Naive B cell (primary cell): ENCODE measurements at regions not wholly inside any gene's neighbourhood (a gene's known extent, or its start where the extent isn't known, plus 50 kb on each side); places are given as distances from the start of the nearest gene placed in this dataset.
"Not testable (repeated sequence)": the region's sequence is repeated elsewhere in the genome, so short reads cannot be mapped to it uniquely, and the experiment has no call there.

Source experiments
- ATAC-seq, 2 donors: fragments of 150-1000 bp; cut with Tn5 transposase; 2 replicates each; pipeline ENCODE4 v1.10.0; 2021; ENCODE audit warnings: low read depth in 2 of 2, mild to moderate bottlenecking in 2 of 2, moderate library complexity in 2 of 2
- DNase-seq: peaks from one replicate; pipeline ENCODE4 v3.0.0; 2022
- H3K27ac Mint-ChIP-seq, 6 donors: one replicate each; pipeline ENCODE4 v1.8.0; 2020 to 2022; ENCODE audit warnings: mild to moderate bottlenecking in 6 of 6, mixed read lengths in 6 of 6, moderate library complexity in 5 of 6, inconsistent platforms in 2 of 6
- H3K27me3 Mint-ChIP-seq, 3 donors: one replicate each; pipeline ENCODE4 v1.8.0; 2021 to 2022; ENCODE audit warnings: mixed read lengths in 3 of 3, mild to moderate bottlenecking in 1 of 3
- H3K36me3 Mint-ChIP-seq, 2 donors: one replicate each; pipeline ENCODE4 v1.8.0; 2020 to 2022; ENCODE audit warnings: mixed read lengths in 2 of 2, inconsistent platforms in 1 of 2, mild to moderate bottlenecking in 1 of 2
- H3K4me1 Mint-ChIP-seq, 3 donors: one replicate each; pipeline ENCODE4 v1.8.0; 2020 to 2022; ENCODE audit warnings: mixed read lengths in 3 of 3, inconsistent platforms in 1 of 3, mild to moderate bottlenecking in 1 of 3, moderate library complexity in 1 of 3
- H3K4me3 Mint-ChIP-seq, 8 donors: one replicate each; pipeline ENCODE4 v1.8.0; 2020 to 2022; ENCODE audit warnings: mild to moderate bottlenecking in 8 of 8, mixed read lengths in 8 of 8, moderate library complexity in 8 of 8, inconsistent platforms in 2 of 8
- H3K9me3 Mint-ChIP-seq, 7 donors: one replicate each; pipeline ENCODE4 v1.8.0; 2020 to 2022; ENCODE audit warnings: mixed read lengths in 7 of 7, mild to moderate bottlenecking in 5 of 7, inconsistent platforms in 2 of 7, moderate library complexity in 1 of 7

GRCh38 chr6:141758430-141758829, 374.3 kb upstream of the GJE1 start:
- DNase-seq, result no peak
- Mint-ChIP-seq H3K27me3 (no peaks in the 10 kb centered on the region), H3K4me1 (no peaks in the 10 kb centered on the region), H3K9me3 (peaks cover 0 to 6% (median 4%) of the 10 kb centered on the region in 7 donors), H3K36me3 (no peaks in the 10 kb centered on the region), H3K27ac (no peak overlapping the region), H3K4me3 (no peak overlapping the region)
- ATAC-seq, result no peak

DNA sequence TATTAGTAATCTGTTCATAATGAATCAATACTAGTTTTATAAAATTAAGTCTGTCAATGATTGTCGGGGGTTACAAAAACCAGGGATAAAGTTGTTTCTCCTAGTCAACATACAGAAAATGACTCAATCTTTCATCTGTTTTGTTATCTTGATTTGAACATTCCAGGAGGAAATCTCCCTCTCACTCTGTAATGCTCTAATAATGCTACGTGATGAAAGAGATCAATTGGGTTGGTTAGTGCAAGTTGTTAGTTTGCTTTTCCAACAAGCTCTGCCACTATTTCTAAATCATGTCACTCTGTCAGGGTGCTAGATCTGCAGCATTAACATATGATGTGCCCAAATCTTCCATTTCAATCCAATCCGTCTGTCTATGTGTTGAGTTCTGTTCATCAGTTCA, 379.5 kb upstream of the GJE1 start:
- DNase-seq, result no peak
- no peaks in the 10 kb centered on the region for H3K36me3 Mint-ChIP-seq
- H3K27ac Mint-ChIP-seq, result no peak overlapping the region

DNA sequence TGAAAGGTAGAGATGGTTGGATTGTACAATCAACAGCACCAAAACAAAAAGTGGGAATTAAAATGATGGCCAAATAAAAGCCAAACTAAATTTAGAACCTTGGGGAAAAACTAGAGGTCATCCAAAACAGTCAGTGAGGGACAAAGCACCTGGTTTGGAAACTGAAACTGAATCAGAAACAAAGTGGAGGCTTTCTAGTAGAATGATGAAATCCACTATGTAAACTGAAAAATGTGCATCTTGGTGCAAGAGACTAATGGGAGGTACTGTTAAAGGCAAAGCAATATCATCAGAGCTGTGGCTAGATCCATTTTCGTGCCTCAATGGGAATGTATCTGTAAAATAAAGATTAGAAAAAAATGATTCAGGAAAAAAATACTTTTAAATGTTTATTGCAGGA, 380.0 kb upstream of the GJE1 start:
- H3K27me3 Mint-ChIP-seq, result no peaks in the 10 kb centered on the region
- ATAC-seq (no peak), DNase-seq (no peak)
- H3K27ac Mint-ChIP-seq, result no peak overlapping the region
- H3K9me3 Mint-ChIP-seq, result peaks cover 0 to 4% (median 0%) of the 10 kb centered on the region in 7 donors
- H3K4me1 Mint-ChIP-seq, result no peaks in the 10 kb centered on the region
- H3K36me3 Mint-ChIP-seq, result no peaks in the 10 kb centered on the region
- no peak overlapping the region for H3K4me3 Mint-ChIP-seq

More for the DNA sequence above, 379.5 kb upstream of the GJE1 start:
- H3K4me1 Mint-ChIP-seq, result no peaks in the 10 kb centered on the region
- H3K4me3 Mint-ChIP-seq, result no peak overlapping the region
- peaks cover 0 to 4% (median 0%) of the 10 kb centered on the region in 7 donors for H3K9me3 Mint-ChIP-seq
- no peak for ATAC-seq
- H3K27me3 Mint-ChIP-seq, result no peaks in the 10 kb centered on the region

- H3K27ac Mint-ChIP-seq, ATAC-seq, H3K27me3 Mint-ChIP-seq, H3K36me3 Mint-ChIP-seq, DNase-seq, H3K4me1 Mint-ChIP-seq, H3K4me3 Mint-ChIP-seq, H3K9me3 Mint-ChIP-seq: not testable (repeated sequence)
These were observed 386.4 kb upstream of the GJE1 start for GRCh38 chr6:141746324-141746723.

DNA sequence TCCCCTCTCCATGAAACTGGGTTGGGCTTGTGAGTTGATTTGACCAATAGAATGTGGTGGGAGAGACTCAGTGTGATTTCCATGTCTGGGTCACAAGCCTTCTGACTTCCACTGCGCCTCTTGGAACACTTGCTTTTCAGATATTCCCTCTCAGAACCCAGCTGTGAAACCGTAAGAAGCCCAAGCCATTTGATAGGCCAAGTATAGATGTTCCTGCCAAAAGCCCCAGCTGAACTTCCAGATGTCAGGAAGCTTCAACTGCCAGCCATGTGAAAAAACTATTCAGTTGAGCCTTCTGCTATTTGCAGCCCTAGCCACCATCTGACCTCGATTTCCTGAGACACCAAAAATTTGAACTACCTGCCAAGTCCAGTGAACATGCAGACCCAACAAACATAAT, 387.8 kb upstream of the GJE1 start:
- no peaks in the 10 kb centered on the region for H3K27me3 Mint-ChIP-seq
- no peak overlapping the region for H3K4me3 Mint-ChIP-seq
- ATAC-seq (no peak), DNase-seq (no peak)
- H3K27ac Mint-ChIP-seq, result no peak overlapping the region
- H3K4me1 Mint-ChIP-seq, result no peaks in the 10 kb centered on the region
- H3K36me3 Mint-ChIP-seq, result no peaks in the 10 kb centered on the region
- H3K9me3 Mint-ChIP-seq, result peaks cover 0 to 6% (median 3%) of the 10 kb centered on the region in 7 donors

DNA sequence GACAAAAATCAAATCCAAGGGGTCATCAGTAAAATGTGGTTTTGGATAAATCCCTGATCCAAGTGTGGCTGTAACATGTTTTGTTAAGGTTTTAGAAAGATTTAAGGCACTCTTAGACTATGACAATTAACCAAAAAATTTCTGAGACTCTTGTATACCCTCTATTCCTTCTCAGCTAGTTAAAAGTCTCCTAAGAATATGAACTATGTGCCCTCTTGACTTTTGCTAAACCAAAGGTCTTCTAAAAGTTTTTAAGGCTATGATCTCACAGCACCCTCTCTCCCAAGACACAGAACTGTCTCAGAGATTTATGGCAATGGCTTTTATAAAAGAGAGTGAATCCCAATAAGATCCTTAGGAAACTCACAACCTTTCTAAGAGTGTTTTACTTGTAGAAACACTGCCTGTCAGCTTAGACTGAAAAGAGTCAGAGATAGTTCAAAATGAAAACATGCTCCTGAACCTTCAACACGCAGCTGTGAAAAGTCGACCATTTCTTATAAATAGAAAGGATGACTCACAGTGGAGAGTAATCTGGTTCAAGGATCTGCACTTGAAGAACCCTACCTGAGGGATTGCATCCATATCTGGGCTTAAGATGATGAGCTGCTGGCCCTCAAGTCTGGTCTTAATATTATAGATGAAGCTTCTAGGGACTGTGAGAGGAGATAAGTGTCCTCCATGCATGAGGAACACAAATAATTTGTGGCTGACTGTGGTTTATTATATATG, 388.4 kb upstream of the GJE1 start:
- H3K4me1 Mint-ChIP-seq, result no peaks in the 10 kb centered on the region
- H3K27me3 Mint-ChIP-seq, result no peaks in the 10 kb centered on the region
- no peak overlapping the region for H3K4me3 Mint-ChIP-seq
- ATAC-seq (no peak), DNase-seq (no peak)
- no peak overlapping the region for H3K27ac Mint-ChIP-seq
- H3K36me3 Mint-ChIP-seq, result no peaks in the 10 kb centered on the region
- H3K9me3 Mint-ChIP-seq, result peaks cover 0 to 6% (median 3%) of the 10 kb centered on the region in 7 donors

GRCh38 chr6:141736104-141736503, 396.6 kb upstream of the GJE1 start:
- Mint-ChIP-seq H3K4me1 (no peaks in the 10 kb centered on the region), H3K4me3 (no peak overlapping the region), H3K36me3 (no peaks in the 10 kb centered on the region), H3K9me3 (no peaks in the 10 kb centered on the region), H3K27me3 (no peaks in the 10 kb centered on the region), H3K27ac (no peak overlapping the region)
- no peak for DNase-seq
- no peak for ATAC-seq

- no peaks in the 10 kb centered on the region for H3K4me1 Mint-ChIP-seq
- ATAC-seq (no peak), DNase-seq (no peak)
- no peak overlapping the region for H3K4me3 Mint-ChIP-seq
- H3K27me3 Mint-ChIP-seq, result no peaks in the 10 kb centered on the region
- H3K27ac Mint-ChIP-seq, result no peak overlapping the region
- no peaks in the 10 kb centered on the region for H3K36me3 Mint-ChIP-seq
- no peaks in the 10 kb centered on the region for H3K9me3 Mint-ChIP-seq
These were observed 397.6 kb upstream of the GJE1 start for GRCh38 chr6:141735126-141735525.

GRCh38 chr6:141734071-141734840, 398.5 kb upstream of the GJE1 start:
- H3K9me3 Mint-ChIP-seq, result no peaks in the 10 kb centered on the region
- no peak overlapping the region for H3K4me3 Mint-ChIP-seq
- ATAC-seq (no peak), DNase-seq (no peak)
- no peak overlapping the region for H3K27ac Mint-ChIP-seq
- H3K36me3 Mint-ChIP-seq, result no peaks in the 10 kb centered on the region
- H3K27me3 Mint-ChIP-seq, result no peaks in the 10 kb centered on the region
- H3K4me1 Mint-ChIP-seq, result no peaks in the 10 kb centered on the region

GRCh38 chr6:141729146-141729545, 403.6 kb upstream of the GJE1 start:
- Mint-ChIP-seq H3K9me3 (no peaks in the 10 kb centered on the region), H3K4me3 (no peak overlapping the region), H3K27ac (no peak overlapping the region), H3K36me3 (no peaks in the 10 kb centered on the region), H3K27me3 (no peaks in the 10 kb centered on the region), H3K4me1 (no peaks in the 10 kb centered on the region)
- DNase-seq, result no peak
- no peak for ATAC-seq

DNA sequence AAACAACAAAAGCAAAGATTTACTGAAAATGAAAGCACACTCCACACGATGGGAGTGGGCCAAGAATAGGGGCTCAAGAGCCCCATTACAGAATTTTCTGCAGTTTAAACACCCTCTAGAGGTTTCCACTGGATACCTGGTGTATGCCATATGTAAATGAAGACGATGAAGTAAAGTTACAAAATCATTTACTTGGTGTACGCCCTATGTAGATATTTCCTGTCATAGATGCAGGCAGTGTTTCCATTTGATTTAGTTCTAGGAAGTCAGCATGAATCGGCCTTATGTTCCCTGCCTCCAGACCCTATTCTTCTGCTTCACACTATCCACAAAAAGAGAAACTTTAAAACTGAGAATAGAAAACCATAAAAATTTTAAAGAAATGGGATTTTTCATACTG, 404.4 kb upstream of the GJE1 start:
- H3K27me3 Mint-ChIP-seq, result no peaks in the 10 kb centered on the region
- H3K4me3 Mint-ChIP-seq, result no peak overlapping the region
- H3K36me3 Mint-ChIP-seq, result no peaks in the 10 kb centered on the region
- no peak overlapping the region for H3K27ac Mint-ChIP-seq
- ATAC-seq (no peak), DNase-seq (no peak)
- no peaks in the 10 kb centered on the region for H3K4me1 Mint-ChIP-seq
- H3K9me3 Mint-ChIP-seq, result no peaks in the 10 kb centered on the region

- no peak for ATAC-seq
- peaks cover 0 to 1% (median 0%) of the 10 kb centered on the region in 7 donors for H3K9me3 Mint-ChIP-seq
- no peaks in the 10 kb centered on the region for H3K27me3 Mint-ChIP-seq
These were observed 406.5 kb upstream of the GJE1 start for GRCh38 chr6:141726248-141726647.

DNA sequence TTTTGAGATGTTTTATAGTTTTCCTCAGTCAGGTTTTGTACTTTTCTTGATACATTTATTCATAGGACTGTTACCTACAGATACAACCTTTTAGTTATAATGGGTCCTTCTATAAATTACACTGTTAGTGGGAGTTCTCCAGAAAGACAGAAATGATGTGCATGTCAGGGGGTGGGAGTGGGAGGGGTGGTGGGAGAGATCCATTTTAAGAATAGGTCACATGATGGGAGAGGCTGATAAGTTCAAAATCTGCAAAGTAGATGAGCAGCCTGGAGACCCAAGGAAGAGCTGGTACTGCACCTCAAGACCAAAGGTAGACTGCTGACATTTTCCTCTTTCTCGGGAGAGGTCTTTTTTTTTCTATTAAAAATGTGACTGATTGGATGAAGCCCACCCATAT, 408.0 kb upstream of the GJE1 start:
- Mint-ChIP-seq H3K4me3 (no peak overlapping the region), H3K9me3 (peaks cover 0 to 1% (median 0%) of the 10 kb centered on the region in 7 donors), H3K27ac (no peak overlapping the region), H3K4me1 (no peaks in the 10 kb centered on the region), H3K27me3 (no peaks in the 10 kb centered on the region), H3K36me3 (no peaks in the 10 kb centered on the region)
- no peak for ATAC-seq
- no peak for DNase-seq

More at GRCh38 chr6:141726248-141726647, 406.5 kb upstream of the GJE1 start:
- H3K36me3 Mint-ChIP-seq, result no peaks in the 10 kb centered on the region
- no peak for DNase-seq
- H3K4me3 Mint-ChIP-seq, result no peak overlapping the region
- H3K4me1 Mint-ChIP-seq, result no peaks in the 10 kb centered on the region
- H3K27ac Mint-ChIP-seq, result no peak overlapping the region

DNA sequence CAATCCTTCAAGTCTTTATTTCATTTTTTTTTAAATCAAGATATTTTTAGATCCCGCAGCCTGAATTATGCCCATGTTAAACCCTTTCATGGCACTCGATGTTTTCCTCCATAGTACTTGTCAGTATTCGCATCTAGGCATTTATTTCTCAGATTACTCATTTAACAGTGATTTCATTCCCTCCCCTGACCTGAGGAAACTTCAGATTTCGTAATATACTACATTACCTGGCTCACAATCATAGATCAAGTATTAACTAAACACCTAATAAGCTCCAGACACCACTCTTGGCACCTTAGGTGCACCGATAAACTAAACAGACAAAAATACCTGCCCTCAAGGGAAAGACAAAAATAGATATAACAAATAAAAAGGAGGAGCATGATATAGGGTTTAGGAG, 413.2 kb upstream of the GJE1 start:
- H3K27ac Mint-ChIP-seq, result no peak overlapping the region
- H3K9me3 Mint-ChIP-seq, result peaks cover 0 to 1% (median 0%) of the 10 kb centered on the region in 7 donors
- H3K36me3 Mint-ChIP-seq, result no peaks in the 10 kb centered on the region
- ATAC-seq, result no peak
- H3K4me1 Mint-ChIP-seq, result no peaks in the 10 kb centered on the region
- no peaks in the 10 kb centered on the region for H3K27me3 Mint-ChIP-seq
- H3K4me3 Mint-ChIP-seq, result no peak overlapping the region
- no peak for DNase-seq
